OCI-LY7 (cell line): ENCODE measurements at regions not wholly inside any gene's neighbourhood (a gene's known extent, or its start where the extent isn't known, plus 50 kb on each side); places are given as distances from the start of the nearest gene placed in this dataset.

ENCODE experiments used
- BruUV-seq: library from RNA; stranded (reverse); fragments of 400-500 nt; replicated peaks from 2 replicates; lab custom pipeline; 2021; lab: Mats Ljungman, UMichigan
- CTCF ChIA-PET: fragments of 300-600 bp; sonication (Branson Sonifier 250); formaldehyde crosslinking; loops from one replicate; lab custom pipeline; 2022; ENCODE audit warnings: antibody characterized with exemption; ENCODE audit not compliant: unreplicated experiment; lab: Charles Lee
- POLR2A ChIA-PET: fragments of 300-600 bp; sonication (Branson Sonifier 250); formaldehyde crosslinking; loops from one replicate; lab custom pipeline; 2022; ENCODE audit warnings: antibody characterized with exemption; lab: Charles Lee
- DNase-seq: peaks from one replicate; pipeline ENCODE4 v3.0.0-alpha.2; 2015; ENCODE audit warnings: low spot score
- H2AFZ ChIP-seq: fragments of 200-600 bp; sonication (generic), shearing (Covaris generic); 2 replicates; pipeline ENCODE4 v1.6.1; 2014; ENCODE audit warnings: mild to moderate bottlenecking, antibody characterized with exemption, low read length, moderate library complexity
- H3K27ac ChIP-seq: fragments of 200-600 bp; sonication (generic); 2 replicates; pipeline ENCODE4 v1.5.1; 2014; ENCODE audit warnings: mixed run types, low read depth, mild to moderate bottlenecking, moderate library complexity, low read length, inconsistent platforms; ENCODE audit not compliant: poor library complexity, severe bottlenecking
- H3K36me3 ChIP-seq: fragments of 200-600 bp; sonication (generic); 2 replicates; pipeline ENCODE4 v1.6.1; 2014; ENCODE audit warnings: mild to moderate bottlenecking, antibody characterized with exemption, low read length, moderate library complexity, mixed read lengths; ENCODE audit not compliant: insufficient read depth
- H3K4me1 ChIP-seq: fragments of 200-600 bp; sonication (generic); 2 replicates; pipeline ENCODE4 v1.5.1; 2014; ENCODE audit warnings: mild to moderate bottlenecking, low read length; ENCODE audit not compliant: insufficient read depth, poor library complexity, severe bottlenecking
- H3K4me2 ChIP-seq: fragments of 200-600 bp; sonication (generic); 2 replicates; pipeline ENCODE4 v1.6.1; 2014; ENCODE audit warnings: mild to moderate bottlenecking, low read length
- H3K4me3 ChIP-seq: fragments of 200-600 bp; sonication (generic); 2 replicates; pipeline ENCODE4 v1.5.1; 2014; ENCODE audit warnings: mild to moderate bottlenecking, low read depth, low read length; ENCODE audit not compliant: poor library complexity, severe bottlenecking
- H3K79me2 ChIP-seq: fragments of 200-600 bp; sonication (generic); 2 replicates; pipeline ENCODE4 v1.6.1; 2016; ENCODE audit warnings: low read depth, mild to moderate bottlenecking, low read length, moderate library complexity, mixed read lengths; ENCODE audit not compliant: insufficient read depth
- H3K9me2 ChIP-seq: fragments of 200-600 bp; sonication (generic); 2 replicates; pipeline ENCODE4 v1.6.1; 2016; ENCODE audit warnings: mild to moderate bottlenecking, low read length, mixed read lengths; ENCODE audit not compliant: insufficient read depth
- H3K9me3 ChIP-seq: fragments of 200-600 bp; sonication (generic); 2 replicates; pipeline ENCODE4 v1.6.1; 2014; ENCODE audit warnings: mild to moderate bottlenecking, mixed run types, low read length, mixed read lengths
- H4K20me1 ChIP-seq: fragments of 200-600 bp; sonication (generic); 2 replicates; pipeline ENCODE4 v1.6.1; 2014; ENCODE audit warnings: mild to moderate bottlenecking, antibody characterized with exemption, low read length, moderate library complexity, mixed read lengths; ENCODE audit not compliant: insufficient read depth
- CTCF ChIP-seq: fragments of 200-600 bp; sonication (generic); conservative IDR thresholded peaks from 2 replicates; pipeline ENCODE4 v1.5.1; 2014; ENCODE audit warnings: mild to moderate bottlenecking, antibody characterized with exemption, low read length, moderate library complexity, mixed read lengths
- EZH2phosphoT487 ChIP-seq: fragments of 200-600 bp; sonication (generic); IDR thresholded peaks from 2 replicates; pipeline ENCODE4 v1.6.1; 2018; ENCODE audit warnings: low read depth, borderline replicate concordance, mild to moderate bottlenecking, mixed run types, antibody characterized with exemption, low read length, moderate library complexity, mixed read lengths
- intact Hi-C: fragments of 100-400 bp; cut with micrococcal nuclease; formaldehyde crosslinking; loops from one replicate; pipeline ENCODE4 v1.10.0; 2022; ENCODE audit not compliant: unreplicated experiment

- DNase-seq, result no peak
- intact Hi-C loops, result no loop called here
- no peak overlapping the region for H2AFZ ChIP-seq
- H4K20me1 ChIP-seq, result no peaks in the 10 kb centered on the region
- no peak overlapping the region for H3K4me2 ChIP-seq
- no peak for TF ChIP-seq EZH2phosphoT487
- H3K79me2 ChIP-seq, result no peaks in the 10 kb centered on the region
- H3K36me3 ChIP-seq, result no peaks in the 10 kb centered on the region
- no peaks in the 10 kb centered on the region for H3K9me3 ChIP-seq
- H3K9me2 ChIP-seq, result no peaks in the 10 kb centered on the region
- no peak overlapping the region for H3K4me3 ChIP-seq
- ChIA-PET CTCF (no interaction called here), POLR2A (no interaction called here)
- BruUV-seq, result no TSS peak
- no peak overlapping the region for H3K27ac ChIP-seq
- H3K4me1 ChIP-seq, result no peaks in the 10 kb centered on the region
These were observed 251.8 kb upstream of the FGGY start for GRCh38 chr1:59045137-59045536.

GRCh38 chr1:59045636-59046035 is 251.3 kb upstream of the FGGY start:
- Histone ChIP-seq H3K27ac (no peak overlapping the region), H3K9me2 (no peaks in the 10 kb centered on the region), H3K4me2 (no peak overlapping the region), H3K79me2 (no peaks in the 10 kb centered on the region), H4K20me1 (no peaks in the 10 kb centered on the region), H3K4me1 (no peaks in the 10 kb centered on the region), H3K9me3 (no peaks in the 10 kb centered on the region), H3K4me3 (no peak overlapping the region), H3K36me3 (no peaks in the 10 kb centered on the region), H2AFZ (no peak overlapping the region)
- no peak for TF ChIP-seq EZH2phosphoT487
- no peak for TF ChIP-seq CTCF
- CTCF ChIA-PET, result no interaction called here
- intact Hi-C loops, result no loop called here
- POLR2A ChIA-PET, result no interaction called here
- BruUV-seq, result no TSS peak
- DNase-seq, result no peak

GRCh38 chr1:59046134-59046533 is 250.8 kb upstream of the FGGY start:
- TF ChIP-seq CTCF, result no peak
- TF ChIP-seq EZH2phosphoT487, result no peak

More at GRCh38 chr1:59046134-59046533, 250.8 kb upstream of the FGGY start:
- no peak overlapping the region for H3K4me3 ChIP-seq
- H3K4me1 ChIP-seq, result no peaks in the 10 kb centered on the region
- no peaks in the 10 kb centered on the region for H3K36me3 ChIP-seq
- H3K79me2 ChIP-seq, result no peaks in the 10 kb centered on the region
- no peak overlapping the region for H3K4me2 ChIP-seq
- no peak overlapping the region for H3K27ac ChIP-seq
- BruUV-seq, result no TSS peak
- no peaks in the 10 kb centered on the region for H3K9me3 ChIP-seq
- CTCF ChIA-PET, result no interaction called here
- H4K20me1 ChIP-seq, result no peaks in the 10 kb centered on the region
- POLR2A ChIA-PET, result no interaction called here
- no peak for DNase-seq
- intact Hi-C loops, result no loop called here
- no peak overlapping the region for H2AFZ ChIP-seq
- H3K9me2 ChIP-seq, result no peaks in the 10 kb centered on the region
